BJ (cell line): ENCODE measurements at regions not wholly inside any gene's neighbourhood (a gene's known extent, or its start where the extent isn't known, plus 50 kb on each side); places are given as distances from the start of the nearest gene placed in this dataset.

ENCODE experiments used
- CTCF ChIA-PET: fragments of 350-600 bp; formaldehyde crosslinking; extraction: SDS; loops from one replicate; lab custom pipeline; 2021; ENCODE audit warnings: antibody characterized with exemption, inconsistent platforms; lab: Yijun Ruan, JAX
- POLR2A ChIA-PET: fragments of 300-600 bp; sonication (Branson Sonifier 250); formaldehyde crosslinking; extraction: SDS; loops from one replicate; lab custom pipeline; 2021; ENCODE audit warnings: antibody characterized with exemption; lab: Charles Lee
- DNase-seq: peaks from one replicate; pipeline ENCODE4 v3.0.0-alpha.2; 2011; ENCODE audit warnings: low read depth
- H3K27me3 ChIP-seq: 2 replicates; pipeline ENCODE4 v1.6.0; 2011; ENCODE audit warnings: low read length; ENCODE audit not compliant: control insufficient read depth, insufficient read depth
- H3K36me3 ChIP-seq: 2 replicates; pipeline ENCODE4 v1.5.1; 2011; ENCODE audit warnings: low read length; ENCODE audit not compliant: control insufficient read depth, insufficient read depth
- H3K4me3 ChIP-seq: 2 replicates; pipeline ENCODE4 v1.5.1; 2011; ENCODE audit warnings: low read depth, mild to moderate bottlenecking, control low read depth, low read length
- TF ChIP-seq, protein P1 (sequence below): IDR thresholded peaks from 2 replicates; pipeline ENCODE4 v1.5.1; 2011; ENCODE audit warnings: low read depth, mild to moderate bottlenecking, control low read depth, inconsistent platforms, low read length, moderate library complexity; ENCODE audit not compliant: insufficient read depth

DNA sequence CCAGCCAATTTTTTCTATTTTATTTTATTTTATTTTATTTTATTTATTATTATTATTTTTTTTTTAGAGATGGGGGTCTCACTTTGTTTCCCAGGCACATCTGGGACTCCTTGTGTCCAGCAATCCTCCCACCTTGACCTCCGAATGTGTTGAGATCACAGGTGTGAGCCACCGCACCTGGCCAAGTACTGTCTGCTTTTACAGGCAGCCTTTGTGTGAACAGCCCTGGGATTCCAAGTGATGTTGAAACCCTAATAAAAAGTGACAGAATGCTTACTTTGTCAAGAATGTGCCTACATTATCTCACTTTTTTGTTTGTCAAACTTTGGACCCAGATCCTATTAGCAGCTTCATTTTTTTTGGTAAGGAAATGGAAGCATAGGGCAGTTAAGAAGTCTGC, 220.1 kb upstream of the EDNRB start:
- H3K4me3 ChIP-seq, result no peak overlapping the region
- TF ChIP-seq, protein P1, sequence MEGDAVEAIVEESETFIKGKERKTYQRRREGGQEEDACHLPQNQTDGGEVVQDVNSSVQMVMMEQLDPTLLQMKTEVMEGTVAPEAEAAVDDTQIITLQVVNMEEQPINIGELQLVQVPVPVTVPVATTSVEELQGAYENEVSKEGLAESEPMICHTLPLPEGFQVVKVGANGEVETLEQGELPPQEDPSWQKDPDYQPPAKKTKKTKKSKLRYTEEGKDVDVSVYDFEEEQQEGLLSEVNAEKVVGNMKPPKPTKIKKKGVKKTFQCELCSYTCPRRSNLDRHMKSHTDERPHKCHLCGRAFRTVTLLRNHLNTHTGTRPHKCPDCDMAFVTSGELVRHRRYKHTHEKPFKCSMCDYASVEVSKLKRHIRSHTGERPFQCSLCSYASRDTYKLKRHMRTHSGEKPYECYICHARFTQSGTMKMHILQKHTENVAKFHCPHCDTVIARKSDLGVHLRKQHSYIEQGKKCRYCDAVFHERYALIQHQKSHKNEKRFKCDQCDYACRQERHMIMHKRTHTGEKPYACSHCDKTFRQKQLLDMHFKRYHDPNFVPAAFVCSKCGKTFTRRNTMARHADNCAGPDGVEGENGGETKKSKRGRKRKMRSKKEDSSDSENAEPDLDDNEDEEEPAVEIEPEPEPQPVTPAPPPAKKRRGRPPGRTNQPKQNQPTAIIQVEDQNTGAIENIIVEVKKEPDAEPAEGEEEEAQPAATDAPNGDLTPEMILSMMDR, result no peak
- DNase-seq, result no peak
- no peaks in the 10 kb centered on the region for H3K27me3 ChIP-seq
- H3K36me3 ChIP-seq, result no peaks in the 10 kb centered on the region
- CTCF ChIA-PET, result interaction anchor here (0.6 to 6.5 kb wide), 13 partner anchors 9 to 919 kb away, joined by 3 to 65 read pairs (median 3); no protein-coding TSS in a partner anchor
- POLR2A ChIA-PET, result no interaction called here

DNA sequence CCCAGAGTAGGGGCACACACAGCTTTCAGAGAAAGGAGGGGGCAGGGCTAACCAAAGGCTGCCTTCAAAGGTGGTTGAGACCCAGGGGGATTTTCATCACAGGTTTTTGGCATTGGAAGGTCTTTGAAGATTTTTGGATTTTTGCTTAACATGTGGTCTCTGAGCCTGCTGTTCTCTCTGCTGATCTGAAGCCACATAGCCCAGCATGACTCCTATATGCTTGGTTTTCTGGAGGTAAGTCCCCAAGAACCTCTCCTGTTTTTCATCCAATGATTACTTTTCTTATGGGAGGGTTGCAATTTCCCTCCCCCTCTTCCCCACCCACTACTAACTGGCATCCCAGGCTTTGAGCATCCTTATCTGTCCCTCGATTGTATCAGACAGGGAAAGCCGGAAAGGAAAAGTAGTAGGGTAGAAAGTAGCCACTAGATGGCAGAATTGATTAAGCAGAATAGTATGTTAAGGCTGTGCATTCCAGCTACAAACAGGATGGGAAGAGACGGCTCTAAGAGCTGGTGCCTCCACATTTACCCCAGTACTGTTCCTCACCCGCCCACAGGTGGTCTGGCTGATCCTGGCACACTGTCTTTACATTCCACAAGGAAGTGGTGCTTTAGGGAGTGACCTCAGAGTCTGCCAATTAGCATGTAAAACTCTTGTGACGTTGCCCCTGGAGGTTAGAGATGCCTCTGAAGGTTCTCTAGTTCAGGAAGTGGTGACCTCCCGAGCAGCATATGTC, 218.9 kb upstream of the EDNRB start:
- Histone ChIP-seq H3K36me3 (no peaks in the 10 kb centered on the region), H3K4me3 (no peak overlapping the region), H3K27me3 (no peaks in the 10 kb centered on the region)
- no peak for DNase-seq
- CTCF ChIA-PET, result interaction anchor here (0.6 to 6.5 kb wide), 23 partner anchors 10 to 849 kb away, joined by 3 to 65 read pairs (median 3); no protein-coding TSS in a partner anchor
- TF ChIP-seq, protein P1, result peak; percentile 76
- POLR2A ChIA-PET, result no interaction called here

DNA sequence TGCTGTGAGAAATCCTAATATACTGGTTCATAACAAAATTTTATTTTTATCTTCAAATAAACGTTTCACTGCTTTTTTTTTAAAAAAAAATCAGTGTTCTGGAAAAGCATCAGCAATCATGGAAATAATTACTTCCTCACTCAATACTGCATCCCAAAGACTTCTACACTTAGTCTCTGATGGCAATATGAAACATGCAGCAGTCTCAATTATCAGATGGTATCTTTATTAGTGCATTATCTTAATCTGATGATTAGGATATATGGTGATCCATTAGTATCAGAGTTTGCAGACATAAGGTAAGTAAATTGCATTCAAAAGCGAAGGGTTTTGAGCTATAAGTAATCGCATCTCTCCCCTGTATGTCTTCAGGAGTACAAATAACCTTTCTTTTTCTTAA, 218.3 kb upstream of the EDNRB start:
- DNase-seq, result no peak
- H3K4me3 ChIP-seq, result no peak overlapping the region
- CTCF ChIA-PET, result interaction anchor here (0.6 to 6.5 kb wide), 7 partner anchors 11 to 841 kb away, joined by 3 to 65 read pairs (median 6); no protein-coding TSS in a partner anchor
- H3K36me3 ChIP-seq, result no peaks in the 10 kb centered on the region
- TF ChIP-seq, protein P1, result no peak
- no peaks in the 10 kb centered on the region for H3K27me3 ChIP-seq
- POLR2A ChIA-PET, result no interaction called here

DNA sequence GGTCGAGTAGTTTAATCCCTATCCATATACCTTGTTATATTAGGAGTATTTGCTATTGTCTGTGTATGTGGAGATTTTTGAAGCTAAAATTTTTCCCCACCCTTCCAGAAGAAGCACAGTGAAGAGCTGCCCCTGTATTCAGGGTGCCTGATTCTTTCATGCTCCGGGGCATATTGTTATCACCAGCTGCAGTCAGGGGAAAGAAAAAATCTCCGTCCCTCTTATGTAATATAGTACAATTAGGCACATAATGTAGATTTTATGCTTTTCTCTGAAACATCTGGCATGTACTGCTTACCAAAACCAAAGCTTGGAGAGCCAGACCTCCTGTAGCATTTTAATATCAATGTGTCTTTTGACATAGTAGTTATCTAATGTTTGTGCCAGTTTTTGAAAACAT, 214.9 kb upstream of the EDNRB start:
- Histone ChIP-seq H3K27me3 (no peaks in the 10 kb centered on the region; the same call in 1 of the 2 replicates), H3K4me3 (no peak overlapping the region), H3K36me3 (no peaks in the 10 kb centered on the region)
- ChIA-PET POLR2A (no interaction called here), CTCF (interaction anchor here (0.6 to 2.2 kb wide), 2 partner anchors 841 to 845 kb away, joined by 3 to 12 read pairs; no protein-coding TSS in a partner anchor)
- no peak for DNase-seq
- TF ChIP-seq, protein P1, result no peak

DNA sequence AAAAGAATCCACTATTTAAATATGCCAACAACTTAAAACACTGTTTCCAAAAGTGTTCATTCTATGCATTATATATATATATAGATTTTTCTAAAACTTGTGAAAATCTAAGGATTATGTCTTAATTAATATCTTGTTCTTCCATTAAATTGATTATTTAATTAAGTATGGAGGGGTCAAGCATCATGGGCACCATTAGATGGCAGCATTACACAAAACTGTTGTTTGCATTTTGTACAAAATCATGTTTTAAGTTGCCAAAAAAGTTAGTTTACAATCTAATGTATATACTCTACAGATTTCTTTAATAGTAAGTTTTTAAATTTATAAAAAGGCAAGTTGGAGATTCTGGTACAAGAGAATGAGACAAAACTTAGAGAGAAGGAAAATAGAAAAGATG, 213.2 kb upstream of the EDNRB start:
- H3K4me3 ChIP-seq, result no peak overlapping the region
- DNase-seq, result no peak
- ChIA-PET POLR2A (no interaction called here), CTCF (interaction anchor here (0.6 to 2.7 kb wide), 3 partner anchors 11 to 847 kb away, joined by 3 to 16 read pairs (median 5); no protein-coding TSS in a partner anchor)
- H3K27me3 ChIP-seq, result no peaks in the 10 kb centered on the region; the same call in 1 of the 2 replicates
- no peaks in the 10 kb centered on the region for H3K36me3 ChIP-seq
- TF ChIP-seq, protein P1, result peak; percentile 35
